HEK293 (cell line): ENCODE measurements at regions not wholly inside any gene's neighbourhood (a gene's known extent, or its start where the extent isn't known, plus 50 kb on each side); places are given as distances from the start of the nearest gene placed in this dataset.

ENCODE experiments used
- CTCF ChIA-PET: fragments of 350-600 bp; formaldehyde crosslinking; extraction: SDS; loops from one replicate; lab custom pipeline; 2021; ENCODE audit warnings: antibody characterized with exemption; lab: Yijun Ruan, JAX
- POLR2A ChIA-PET: fragments of 300-600 bp; formaldehyde crosslinking; extraction: SDS; loops from one replicate; lab custom pipeline; 2020; ENCODE audit warnings: antibody characterized with exemption, inconsistent platforms; lab: Yijun Ruan, JAX
- H3K27ac ChIP-seq: fragments of 200-500 bp; sonication (Bioruptor generic); 2 replicates; pipeline ENCODE4 v1.5.1; 2014; ENCODE audit warnings: low read depth, low read length, control low read depth, inconsistent platforms; ENCODE audit errors: extremely low read depth
- H3K36me3 ChIP-seq, 2 experiments: fragments of 200-500 bp in 1 of 2; sonication (Bioruptor generic) in 1 of 2; 1 replicate in 1 of 2; 2 replicates in 1 of 2; pipeline ENCODE4 v1.5.1; 2014 to 2017; ENCODE audit warnings: inconsistent platforms in 2 of 2, low read length in 2 of 2; ENCODE audit not compliant: control insufficient read depth in 2 of 2, insufficient read depth in 1 of 2
- H3K4me1 ChIP-seq: fragments of 200-500 bp; sonication (Bioruptor generic); 2 replicates; pipeline ENCODE4 v1.5.1; 2014; ENCODE audit warnings: mild to moderate bottlenecking, low read length, inconsistent platforms; ENCODE audit not compliant: control insufficient read depth, insufficient read depth
- H3K4me3 ChIP-seq: 2 replicates; pipeline ENCODE4 v1.5.1; 2011; ENCODE audit warnings: low read depth, mild to moderate bottlenecking, control low read depth, low read length, moderate library complexity
- H3K9me3 ChIP-seq: fragments of 200-500 bp; sonication (Bioruptor generic); 2 replicates; pipeline ENCODE4 v1.5.1; 2014; ENCODE audit warnings: low read depth, low read length, inconsistent platforms; ENCODE audit not compliant: control insufficient read depth, insufficient read depth
- BCL11B ChIP-seq: fragments of 450-650 bp; formaldehyde crosslinking; IDR thresholded peaks from 2 replicates; pipeline ENCODE4 v1.5.1; 2016; ENCODE audit warnings: low read depth, missing biosample characterization, missing genetic modification characterization
- MZF1 ChIP-seq: fragments of 450-650 bp; formaldehyde crosslinking; IDR thresholded peaks from 2 replicates; pipeline ENCODE4 v1.5.1; 2017; ENCODE audit warnings: missing biosample characterization, missing genetic modification characterization, borderline replicate concordance
- PATZ1 ChIP-seq: fragments of 450-650 bp; formaldehyde crosslinking; IDR thresholded peaks from 2 replicates; pipeline ENCODE4 v1.5.1; 2016; ENCODE audit warnings: missing biosample characterization, missing genetic modification characterization
- PRDM2 ChIP-seq: fragments of 450-650 bp; formaldehyde crosslinking; IDR thresholded peaks from 2 replicates; pipeline ENCODE4 v1.5.1; 2016; ENCODE audit warnings: missing biosample characterization, missing genetic modification characterization, borderline replicate concordance
- PRDM4 ChIP-seq: fragments of 450-650 bp; formaldehyde crosslinking; IDR thresholded peaks from 2 replicates; pipeline ENCODE4 v1.5.1; 2017; ENCODE audit warnings: missing biosample characterization, missing genetic modification characterization
- ZNF311 ChIP-seq: fragments of 450-650 bp; formaldehyde crosslinking; IDR thresholded peaks from 2 replicates; pipeline ENCODE4 v1.5.1; 2017; ENCODE audit warnings: missing biosample characterization, missing genetic modification characterization, borderline replicate concordance
- ZNF830 ChIP-seq: fragments of 450-650 bp; IDR thresholded peaks from 2 replicates; pipeline ENCODE4 v1.5.0; 2018; ENCODE audit warnings: missing biosample characterization, missing genetic modification characterization, low read depth, mild to moderate bottlenecking, moderate library complexity
- ZXDB ChIP-seq: fragments of 450-650 bp; formaldehyde crosslinking; IDR thresholded peaks from 2 replicates; pipeline ENCODE4 v1.5.1; 2016; ENCODE audit warnings: missing biosample characterization, missing genetic modification characterization

GRCh38 chr5:73374520-73375190 lies 73.9 kb downstream of the FOXD1 start (continued):
- TF ChIP-seq ZNF830 (tag by site-specific recombination): no peak
- TF ChIP-seq PRDM4 (tag by site-specific recombination): no peak
- no peak for TF ChIP-seq ZNF311 (tag by site-specific recombination)
- peak; percentile 58 for TF ChIP-seq ZXDB (tag by site-specific recombination)
- no peak for TF ChIP-seq MZF1 (tag by site-specific recombination)
- TF ChIP-seq PATZ1: no peak
- TF ChIP-seq BCL11B (tag by site-specific recombination): no peak
- TF ChIP-seq, all 188 proteins: peak for 10

GRCh38 chr5:73373814-73374510 lies 74.6 kb downstream of the FOXD1 start:
- H3K4me3 ChIP-seq: no peak overlapping the region
- peaks cover 51% of the 10 kb centered on the region for H3K4me1 ChIP-seq
- TF ChIP-seq ZXDB (tag by site-specific recombination): no peak
- no peak for TF ChIP-seq PRDM2 (tag by site-specific recombination)
- CTCF ChIA-PET: interaction anchor here (0.5 to 1.1 kb wide), 2 partner anchors 80 to 122 kb away, joined by 3 read pairs; no protein-coding TSS in a partner anchor
- H3K36me3 ChIP-seq: no peaks in the 10 kb centered on the region
- no peaks in the 10 kb centered on the region for H3K9me3 ChIP-seq
- no peak overlapping the region; the same call in 1 of the 2 replicates for H3K27ac ChIP-seq
- POLR2A ChIA-PET: interaction anchor here (0.5 kb wide), 1 partner anchor 32 kb away, joined by 3 read pairs; no protein-coding TSS in a partner anchor
